B cell (primary cell): ENCODE measurements at regions not wholly inside any gene's neighbourhood (a gene's known extent, or its start where the extent isn't known, plus 50 kb on each side); places are given as distances from the start of the nearest gene placed in this dataset.

Experiments used
- ATAC-seq: fragments of 200-7000 bp; cut with Tn5 transposase; one replicate; pipeline ENCODE4 v1.10.0; 2021; ENCODE audit warnings: low read depth, mild to moderate bottlenecking, moderate number of reproducible peaks, moderate library complexity
- CTCF ChIA-PET: fragments of 350-600 bp; sonication (Branson Sonifier 250); formaldehyde crosslinking; loops from one replicate; lab custom pipeline; 2021; ENCODE audit warnings: antibody characterized with exemption, inconsistent platforms; lab: Charles Lee
- POLR2A ChIA-PET: fragments of 350-600 bp; sonication (Branson Sonifier 250); formaldehyde crosslinking; loops from one replicate; lab custom pipeline; 2021; ENCODE audit warnings: antibody characterized with exemption; lab: Charles Lee
- DNase-seq: peaks from one replicate; pipeline ENCODE4 v3.0.0; 2013
- H2AFZ ChIP-seq: 2 replicates; pipeline ENCODE4 v1.6.1; 2012; ENCODE audit warnings: mild to moderate bottlenecking, low read depth, low read length; ENCODE audit not compliant: insufficient read depth, poor library complexity, severe bottlenecking
- H3K27ac ChIP-seq, 2 donors: 1 replicate in 1 of 2; 2 replicates in 1 of 2; pipeline ENCODE4 v1.5.1; 2012 to 2013; ENCODE audit warnings: low read length in 2 of 2, mild to moderate bottlenecking in 2 of 2, moderate library complexity in 1 of 2
- H3K27me3 ChIP-seq, 4 experiments: fragments of 200-600 bp in 1 of 4; sonication (generic) in 1 of 4; replicated peaks in 1 of 4; 1 replicate in 2 of 4; 2 replicates in 2 of 4; pipeline versions ENCODE4 v1.6.1 to v1.7.0; 2013 to 2016; ENCODE audit warnings: low read length in 3 of 4, mild to moderate bottlenecking in 2 of 4, mixed read lengths in 1 of 4, moderate library complexity in 1 of 4; ENCODE audit not compliant: insufficient read depth in 4 of 4, control insufficient read depth in 3 of 4; ENCODE audit errors: control extremely low read depth in 1 of 4
- H3K36me3 ChIP-seq, 2 experiments: replicated peaks in 1 of 2; 1 replicate in 1 of 2; 2 replicates in 1 of 2; pipeline versions ENCODE4 v1.6.1 to v1.7.1; 2013; ENCODE audit warnings: low read length in 1 of 2; ENCODE audit not compliant: insufficient read depth in 2 of 2, control insufficient read depth in 1 of 2; ENCODE audit errors: control extremely low read depth in 1 of 2, extremely low read depth in 1 of 2
- H3K4me1 ChIP-seq, 2 donors: fragments of 200-600 bp in 1 of 2; sonication (generic) in 1 of 2; 1 replicate in 1 of 2; 2 replicates in 1 of 2; pipeline versions ENCODE4 v1.5.1 to v1.6.1; 2013 to 2017; ENCODE audit warnings: low read length in 2 of 2; ENCODE audit not compliant: control insufficient read depth in 2 of 2, insufficient read depth in 2 of 2
- H3K4me2 ChIP-seq: replicated peaks from 2 replicates; pipeline ENCODE3; 2012; ENCODE audit warnings: mild to moderate bottlenecking, low read depth, low read length; ENCODE audit not compliant: poor library complexity, severe bottlenecking
- H3K4me3 ChIP-seq, 5 experiments: fragments of 200-600 bp in 1 of 5; sonication (generic) in 1 of 5; 1 replicate in 3 of 5; 2 replicates in 2 of 5; pipeline versions ENCODE4 v1.5.1 to v1.7.0; 2011 to 2016; ENCODE audit warnings: low read length in 4 of 5, mild to moderate bottlenecking in 4 of 5, low read depth in 2 of 5, control low read depth in 1 of 5, moderate library complexity in 1 of 5; ENCODE audit not compliant: insufficient read depth in 1 of 5; ENCODE audit errors: control extremely low read depth in 1 of 5, extremely low read depth in 1 of 5
- H3K79me2 ChIP-seq: fragments of 200-600 bp; sonication (generic); one replicate; pipeline ENCODE4 v1.6.0; 2016; ENCODE audit warnings: low read length; ENCODE audit not compliant: control insufficient read depth, insufficient read depth
- H3K9ac ChIP-seq: fragments of 200-600 bp; sonication (generic); 2 replicates; pipeline ENCODE4 v1.6.1; 2017; ENCODE audit warnings: mild to moderate bottlenecking, low read length, moderate library complexity
- H3K9me3 ChIP-seq, 3 donors: one replicate each; pipeline versions ENCODE4 v1.6.1 to v1.7.1; 2013; ENCODE audit warnings: low read length in 2 of 3; ENCODE audit not compliant: control insufficient read depth in 2 of 3, insufficient read depth in 1 of 3; ENCODE audit errors: control extremely low read depth in 1 of 3
- H4K20me1 ChIP-seq: 2 replicates; pipeline ENCODE4 v1.6.0; 2012; ENCODE audit warnings: mild to moderate bottlenecking, low read length; ENCODE audit not compliant: insufficient read depth, control insufficient read depth, poor library complexity, severe bottlenecking
- H3K27ac Mint-ChIP-seq: one replicate; pipeline ENCODE4 v1.8.0; 2021; ENCODE audit warnings: mixed read lengths
- H3K27me3 Mint-ChIP-seq: one replicate; pipeline ENCODE4 v1.8.0; 2021; ENCODE audit warnings: mixed read lengths
- H3K4me1 Mint-ChIP-seq: one replicate; pipeline ENCODE4 v1.8.0; 2021; ENCODE audit warnings: mixed read lengths
- H3K4me3 Mint-ChIP-seq: one replicate; pipeline ENCODE4 v1.8.0; 2021; ENCODE audit warnings: mixed read lengths
- H3K9me3 Mint-ChIP-seq: one replicate; pipeline ENCODE4 v1.8.0; 2022; ENCODE audit warnings: mixed read lengths; ENCODE audit not compliant: insufficient read depth
- CTCF ChIP-seq: fragments of 200-600 bp; IDR thresholded peaks from one replicate; pipeline ENCODE4 v1.8.0; 2022; ENCODE audit warnings: antibody characterized with exemption, mild to moderate bottlenecking
- EZH2 ChIP-seq: IDR thresholded peaks from 2 replicates; pipeline ENCODE4 v1.6.1; 2012; ENCODE audit warnings: borderline replicate concordance, low read depth, mild to moderate bottlenecking, moderate library complexity, low read length; ENCODE audit not compliant: insufficient read depth, poor library complexity, severe bottlenecking
- WGBS: methylation state at CpG from one replicate; pipeline ENCODE4 v1.1.5; 2013; ENCODE audit warnings: missing lambda C conversion rate; ENCODE audit not compliant: insufficient coverage; 5-methylcytosine and 5-hydroxymethylcytosine counted together
- intact Hi-C: fragments of 100-400 bp; cut with micrococcal nuclease; formaldehyde crosslinking; loops from one replicate; pipeline ENCODE4 v1.10.0; 2022

DNA sequence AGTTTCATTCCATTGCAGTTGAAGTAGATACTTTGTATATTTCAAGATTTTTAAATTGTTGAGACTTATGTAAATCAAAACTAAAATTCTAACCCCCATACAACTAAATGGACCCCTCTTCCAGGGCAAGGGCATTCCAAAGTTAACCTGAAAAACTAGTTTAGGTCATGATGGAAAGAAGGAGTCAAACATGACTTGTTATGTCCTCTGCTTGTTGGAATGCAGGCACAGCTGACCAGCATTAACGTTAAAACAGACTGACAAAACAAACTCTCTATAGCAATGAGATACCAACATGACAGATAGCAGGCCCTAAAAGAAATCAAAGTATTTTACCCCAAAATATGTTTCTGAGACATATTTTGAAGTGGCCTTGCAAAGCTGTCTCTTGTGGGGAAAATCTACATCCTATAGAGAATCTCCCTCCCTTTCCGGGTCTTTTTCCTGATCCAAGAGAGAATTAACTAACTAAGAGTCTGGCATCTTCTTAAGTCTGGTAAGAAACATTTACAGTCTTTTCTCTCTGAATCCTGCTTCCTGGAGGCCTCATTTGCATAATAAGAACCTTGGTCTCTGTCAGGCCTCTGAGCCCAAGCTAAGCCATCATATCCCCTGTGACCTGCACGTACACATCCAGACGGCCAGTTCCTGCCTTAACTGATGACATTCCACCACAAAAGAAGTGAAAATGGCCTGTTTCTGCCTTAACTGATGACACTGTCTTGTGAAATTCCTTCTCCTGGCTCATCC lies 124.3 kb upstream of the ATXN1 start:
- Histone ChIP-seq H3K27me3 (peaks cover 0 to 2% (median 0%) of the 10 kb centered on the region in 4 experiments), H3K9ac (no peak overlapping the region), H3K4me2 (no peak overlapping the region), H4K20me1 (no peaks in the 10 kb centered on the region), H3K4me3 (no peak overlapping the region), H3K27ac (no peak overlapping the region), H3K79me2 (no peaks in the 10 kb centered on the region), H3K4me1 (no peaks in the 10 kb centered on the region), H3K9me3 (no peaks in the 10 kb centered on the region), H2AFZ (no peak overlapping the region), H3K36me3 (no peaks in the 10 kb centered on the region)
- WGBS, result 71% methylated on average over 1 of the region's 4 CpGs
- Mint-ChIP-seq H3K27me3 (peaks cover 34% of the 10 kb centered on the region), H3K4me3 (no peak overlapping the region), H3K4me1 (no peaks in the 10 kb centered on the region), H3K27ac (no peak overlapping the region), H3K9me3 (peaks cover 6% of the 10 kb centered on the region)
- ATAC-seq, result no peak
- intact Hi-C loops, result no loop called here
- CTCF ChIA-PET, result no interaction called here
- POLR2A ChIA-PET, result no interaction called here
- DNase-seq, result no peak
- TF ChIP-seq EZH2 (no peak), CTCF (no peak)

- no peaks in the 10 kb centered on the region for H3K79me2 ChIP-seq
- ATAC-seq (no peak), DNase-seq (no peak)
- Mint-ChIP-seq H3K27ac (no peak overlapping the region), H3K4me1 (no peaks in the 10 kb centered on the region), H3K27me3 (peaks cover 40% of the 10 kb centered on the region), H3K4me3 (no peak overlapping the region), H3K9me3 (peaks cover 6% of the 10 kb centered on the region)
- H3K9ac ChIP-seq, result no peak overlapping the region
- H3K4me3 ChIP-seq, result no peak overlapping the region
- no peak overlapping the region for H3K4me2 ChIP-seq
- no peaks in the 10 kb centered on the region for H3K4me1 ChIP-seq
- H3K27me3 ChIP-seq, result peaks cover 0 to 2% (median 0%) of the 10 kb centered on the region in 4 experiments
- TF ChIP-seq CTCF (no peak), EZH2 (no peak)
- intact Hi-C loops, result no loop called here
- H3K27ac ChIP-seq, result no peak overlapping the region
- POLR2A ChIA-PET, result no interaction called here
- H4K20me1 ChIP-seq, result no peaks in the 10 kb centered on the region
- no peak overlapping the region for H2AFZ ChIP-seq
- H3K9me3 ChIP-seq, result no peaks in the 10 kb centered on the region
- WGBS, result no CpG with 5 or more reads among the region's 1 CpG
- CTCF ChIA-PET, result no interaction called here
- H3K36me3 ChIP-seq, result no peaks in the 10 kb centered on the region
Measured at GRCh38 chr6:16884526-16884925, 123.3 kb upstream of the ATXN1 start.
